ENCODE measurements at regions not wholly inside any gene's neighbourhood (a gene's known extent, or its start where the extent isn't known, plus 50 kb on each side); places are given as distances from the start of the nearest gene placed in this dataset.

- TF ChIP-seq CTCF (IDR thresholded peaks at IDR 0.05; ENCODE audit: low read depth, low read length) (no peak), EZH2phosphoT487 (IDR thresholded peaks at IDR 0.05; ENCODE audit: low read depth) (no peak)
Observed at GRCh38 chrX:122501652-122502051, 682.4 kb upstream of the GRIA3 start.
